SU-DHL-6 (cell line): ENCODE measurements at regions not wholly inside any gene's neighbourhood (a gene's known extent, or its start where the extent isn't known, plus 50 kb on each side); places are given as distances from the start of the nearest gene placed in this dataset.

Experiments
- H2AFZ ChIP-seq: fragments of 200-600 bp; sonication (generic); 2 replicates; pipeline ENCODE4 v1.6.1; 2014; ENCODE audit warnings: low read depth, mild to moderate bottlenecking, moderate library complexity, mixed read lengths, antibody characterized with exemption, low read length; ENCODE audit not compliant: severe bottlenecking
- H3F3A ChIP-seq: fragments of 200-600 bp; shearing (Covaris generic); 2 replicates; pipeline ENCODE4 v1.6.0; 2016; ENCODE audit warnings: antibody characterized with exemption, mild to moderate bottlenecking; ENCODE audit not compliant: insufficient read depth
- H3K27ac ChIP-seq: fragments of 200-600 bp; sonication (generic); 2 replicates; pipeline ENCODE4 v1.5.1; 2016; ENCODE audit warnings: low read depth, mild to moderate bottlenecking, low read length, moderate library complexity, mixed read lengths
- H3K27me3 ChIP-seq: fragments of 200-600 bp; sonication (generic), shearing (Covaris generic); 2 replicates; pipeline ENCODE4 v1.6.0; 2014; ENCODE audit warnings: mild to moderate bottlenecking, low read length
- H3K36me3 ChIP-seq: fragments of 200-600 bp; sonication (generic); 2 replicates; pipeline ENCODE4 v1.6.1; 2014; ENCODE audit warnings: mild to moderate bottlenecking, low read length, mixed read lengths
- H3K4me2 ChIP-seq: fragments of 300-600, 200-600 bp; shearing (Covaris generic), sonication (generic); 2 replicates; pipeline ENCODE4 v1.6.0; 2014; ENCODE audit warnings: low read length, low read depth, mild to moderate bottlenecking; ENCODE audit not compliant: poor library complexity, severe bottlenecking
- H3K4me3 ChIP-seq: fragments of 200-600 bp; sonication (generic); 2 replicates; pipeline ENCODE4 v1.5.1; 2014; ENCODE audit warnings: antibody characterized with exemption, low read length, mild to moderate bottlenecking, mixed read lengths; ENCODE audit not compliant: insufficient read depth, poor library complexity, severe bottlenecking
- H3K79me2 ChIP-seq: fragments of 200-600 bp; sonication (generic); 2 replicates; pipeline ENCODE4 v1.6.1; 2014; ENCODE audit warnings: mild to moderate bottlenecking, low read length, moderate library complexity; ENCODE audit not compliant: insufficient read depth
- H3K9ac ChIP-seq: fragments of 200-600 bp; sonication (generic); 2 replicates; pipeline ENCODE4 v1.7.0; 2014; ENCODE audit warnings: mild to moderate bottlenecking, low read length
- H3K9me2 ChIP-seq: fragments of 200-600 bp; sonication (generic); replicated peaks from 2 replicates; pipeline ENCODE4 v1.6.1; 2014; ENCODE audit warnings: low read length; ENCODE audit not compliant: insufficient read depth
- H3K9me3 ChIP-seq: fragments of 200-600 bp; sonication (generic); 2 replicates; pipeline ENCODE4 v1.6.1; 2014; ENCODE audit warnings: low read length, mixed read lengths; ENCODE audit not compliant: insufficient read depth
- H4K20me1 ChIP-seq: fragments of 200-600 bp; sonication (generic); 2 replicates; pipeline ENCODE4 v1.6.1; 2014; ENCODE audit warnings: low read depth, mild to moderate bottlenecking, antibody characterized with exemption, low read length, moderate library complexity, mixed read lengths
- EZH2phosphoT487 ChIP-seq: fragments of 200-600 bp; sonication (generic), shearing (Covaris generic); conservative IDR thresholded peaks from 2 replicates; pipeline ENCODE4 v1.6.1; 2018; ENCODE audit warnings: mild to moderate bottlenecking, antibody characterized with exemption, low read length, moderate library complexity, mixed read lengths
- TF ChIP-seq, protein P1 (sequence below): fragments of 200-600 bp; sonication (generic); IDR thresholded peaks from one replicate; pipeline ENCODE4 v1.5.1; 2017; ENCODE audit warnings: antibody characterized with exemption, mild to moderate bottlenecking, low read length, moderate library complexity; ENCODE audit not compliant: insufficient read depth, poor library complexity, severe bottlenecking

- no peaks in the 10 kb centered on the region for H3K9me3 ChIP-seq
- no peak overlapping the region for H3K9ac ChIP-seq
- H3K27ac ChIP-seq, result no peak overlapping the region
- TF ChIP-seq EZH2phosphoT487, result no peak
- TF ChIP-seq, protein P1, sequence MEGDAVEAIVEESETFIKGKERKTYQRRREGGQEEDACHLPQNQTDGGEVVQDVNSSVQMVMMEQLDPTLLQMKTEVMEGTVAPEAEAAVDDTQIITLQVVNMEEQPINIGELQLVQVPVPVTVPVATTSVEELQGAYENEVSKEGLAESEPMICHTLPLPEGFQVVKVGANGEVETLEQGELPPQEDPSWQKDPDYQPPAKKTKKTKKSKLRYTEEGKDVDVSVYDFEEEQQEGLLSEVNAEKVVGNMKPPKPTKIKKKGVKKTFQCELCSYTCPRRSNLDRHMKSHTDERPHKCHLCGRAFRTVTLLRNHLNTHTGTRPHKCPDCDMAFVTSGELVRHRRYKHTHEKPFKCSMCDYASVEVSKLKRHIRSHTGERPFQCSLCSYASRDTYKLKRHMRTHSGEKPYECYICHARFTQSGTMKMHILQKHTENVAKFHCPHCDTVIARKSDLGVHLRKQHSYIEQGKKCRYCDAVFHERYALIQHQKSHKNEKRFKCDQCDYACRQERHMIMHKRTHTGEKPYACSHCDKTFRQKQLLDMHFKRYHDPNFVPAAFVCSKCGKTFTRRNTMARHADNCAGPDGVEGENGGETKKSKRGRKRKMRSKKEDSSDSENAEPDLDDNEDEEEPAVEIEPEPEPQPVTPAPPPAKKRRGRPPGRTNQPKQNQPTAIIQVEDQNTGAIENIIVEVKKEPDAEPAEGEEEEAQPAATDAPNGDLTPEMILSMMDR, result no peak
- no peaks in the 10 kb centered on the region for H3F3A ChIP-seq
- H2AFZ ChIP-seq, result no peak overlapping the region
- H3K36me3 ChIP-seq, result no peaks in the 10 kb centered on the region
- no peak overlapping the region for H3K4me2 ChIP-seq
- no peaks in the 10 kb centered on the region for H3K79me2 ChIP-seq
- H4K20me1 ChIP-seq, result no peaks in the 10 kb centered on the region
- H3K4me3 ChIP-seq, result no peak overlapping the region
- no peaks in the 10 kb centered on the region for H3K9me2 ChIP-seq
- H3K27me3 ChIP-seq, result no peaks in the 10 kb centered on the region
These were observed 211.7 kb downstream of the SNCAIP start for GRCh38 chr5:122523776-122524175.

DNA sequence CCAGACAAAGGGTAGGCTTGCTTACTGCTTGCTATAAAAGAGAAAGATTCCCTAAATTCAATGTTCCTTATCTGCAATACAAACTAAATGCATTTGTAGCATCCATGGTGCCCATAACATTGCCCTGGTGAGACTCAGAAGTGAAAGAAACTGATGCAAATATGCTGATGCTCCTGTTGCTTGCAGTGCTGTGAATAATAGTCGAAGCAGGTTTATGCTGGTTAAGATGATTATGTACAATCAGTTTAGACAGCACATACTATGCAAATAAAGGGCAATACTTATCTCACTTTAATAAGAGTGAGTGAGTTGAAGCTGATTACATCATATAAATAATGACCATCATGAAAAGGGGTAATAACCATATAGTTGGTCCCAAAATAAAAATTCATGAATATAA lies 215.5 kb downstream of the SNCAIP start:
- Histone ChIP-seq H4K20me1 (no peaks in the 10 kb centered on the region), H3K4me3 (no peak overlapping the region), H3K27ac (no peak overlapping the region), H3K9me2 (no peaks in the 10 kb centered on the region), H3K9me3 (no peaks in the 10 kb centered on the region), H2AFZ (no peak overlapping the region), H3K36me3 (no peaks in the 10 kb centered on the region), H3K4me2 (no peak overlapping the region), H3K27me3 (no peaks in the 10 kb centered on the region), H3K79me2 (no peaks in the 10 kb centered on the region), H3K9ac (no peak overlapping the region), H3F3A (no peaks in the 10 kb centered on the region)
- no peak for TF ChIP-seq EZH2phosphoT487
- TF ChIP-seq, protein P1, result no peak

DNA sequence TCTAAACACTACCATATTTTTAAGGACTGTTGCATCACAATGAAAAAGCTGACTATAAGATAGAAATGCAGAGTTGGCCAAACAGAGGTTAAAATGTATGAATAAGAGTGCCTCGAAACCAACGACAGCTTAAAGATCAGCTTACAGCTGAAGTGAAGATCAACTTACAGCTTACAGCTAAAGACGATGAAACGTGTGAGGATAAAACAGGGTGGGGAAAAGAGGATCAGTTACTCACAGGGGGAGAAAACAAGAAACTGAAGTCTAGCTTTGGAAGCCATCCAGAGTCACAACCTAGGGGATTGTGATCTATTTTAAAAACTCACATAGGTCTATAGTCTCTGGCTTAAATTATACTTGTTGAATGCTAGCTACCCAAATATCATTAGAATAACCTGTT lies 220.0 kb downstream of the SNCAIP start:
- no peak overlapping the region for H2AFZ ChIP-seq
- no peak for TF ChIP-seq EZH2phosphoT487
- TF ChIP-seq, protein P1, result no peak
- no peaks in the 10 kb centered on the region for H3K27me3 ChIP-seq
- no peaks in the 10 kb centered on the region for H4K20me1 ChIP-seq
- no peaks in the 10 kb centered on the region for H3F3A ChIP-seq
- no peaks in the 10 kb centered on the region for H3K9me3 ChIP-seq
- H3K9me2 ChIP-seq, result no peaks in the 10 kb centered on the region
- no peaks in the 10 kb centered on the region for H3K36me3 ChIP-seq
- H3K4me2 ChIP-seq, result no peak overlapping the region
- no peak overlapping the region for H3K4me3 ChIP-seq
- H3K27ac ChIP-seq, result no peak overlapping the region
- H3K9ac ChIP-seq, result no peak overlapping the region
- H3K79me2 ChIP-seq, result no peaks in the 10 kb centered on the region

DNA sequence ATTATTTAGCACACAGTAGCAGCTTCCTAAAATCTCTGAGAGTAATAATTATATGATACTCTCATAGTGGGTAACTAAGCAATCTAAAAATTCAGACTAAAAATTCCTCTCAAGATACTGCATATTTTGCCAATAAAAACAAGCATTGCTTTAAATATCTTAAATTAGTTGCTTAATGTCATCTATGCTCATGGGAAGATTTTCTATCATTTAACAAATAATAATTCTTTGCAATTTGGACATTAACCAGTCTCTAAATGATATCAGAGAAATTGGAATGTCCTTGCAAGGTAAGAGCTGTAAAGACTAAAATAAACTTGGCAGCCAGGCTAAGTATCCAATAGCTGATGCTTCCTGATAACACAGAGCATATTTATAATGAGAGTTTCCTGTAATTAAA lies 221.8 kb downstream of the SNCAIP start:
- H3K27ac ChIP-seq, result no peak overlapping the region
- H2AFZ ChIP-seq, result no peak overlapping the region
- H3F3A ChIP-seq, result no peaks in the 10 kb centered on the region
- no peaks in the 10 kb centered on the region for H4K20me1 ChIP-seq
- H3K9me2 ChIP-seq, result no peaks in the 10 kb centered on the region
- no peak overlapping the region for H3K9ac ChIP-seq
- no peaks in the 10 kb centered on the region for H3K36me3 ChIP-seq
- H3K9me3 ChIP-seq, result no peaks in the 10 kb centered on the region
- TF ChIP-seq EZH2phosphoT487, result no peak
- no peaks in the 10 kb centered on the region for H3K79me2 ChIP-seq
- no peak overlapping the region for H3K4me3 ChIP-seq
- H3K27me3 ChIP-seq, result no peaks in the 10 kb centered on the region
- H3K4me2 ChIP-seq, result no peak overlapping the region
